ENCODE measurements at regions not wholly inside any gene's neighbourhood (a gene's known extent, or its start where the extent isn't known, plus 50 kb on each side); places are given as distances from the start of the nearest gene placed in this dataset.

GRCh38 chr17:79281803-79282202, 207.2 kb downstream of the ENGASE start:
- Histone ChIP-seq H3K4me3 (ENCODE audit: low read depth in 1 of 2, low read length in 2 of 2) (no peak overlapping the region), H3K36me3 (ENCODE audit: control insufficient read depth in 1 of 2, insufficient read depth in 2 of 2, low read length in 2 of 2) (no peaks in the 10 kb centered on the region), H3K9me3 (ENCODE audit: control insufficient read depth in 1 of 2, low read length in 2 of 2) (no peaks in the 10 kb centered on the region), H3K4me1 (ENCODE audit: control insufficient read depth in 1 of 2, insufficient read depth in 2 of 2, low read length in 2 of 2) (no peaks in the 10 kb centered on the region), H3K9ac (ENCODE audit: low read depth in 1 of 2, low read length in 2 of 2) (no peak overlapping the region), H3K27ac (ENCODE audit: low read depth, low read length) (no peak overlapping the region), H3K27me3 (ENCODE audit: control insufficient read depth in 1 of 2, insufficient read depth in 2 of 2, low read length in 2 of 2) (peaks cover 0 to 2% of the 10 kb centered on the region in 2 donors)

DNA sequence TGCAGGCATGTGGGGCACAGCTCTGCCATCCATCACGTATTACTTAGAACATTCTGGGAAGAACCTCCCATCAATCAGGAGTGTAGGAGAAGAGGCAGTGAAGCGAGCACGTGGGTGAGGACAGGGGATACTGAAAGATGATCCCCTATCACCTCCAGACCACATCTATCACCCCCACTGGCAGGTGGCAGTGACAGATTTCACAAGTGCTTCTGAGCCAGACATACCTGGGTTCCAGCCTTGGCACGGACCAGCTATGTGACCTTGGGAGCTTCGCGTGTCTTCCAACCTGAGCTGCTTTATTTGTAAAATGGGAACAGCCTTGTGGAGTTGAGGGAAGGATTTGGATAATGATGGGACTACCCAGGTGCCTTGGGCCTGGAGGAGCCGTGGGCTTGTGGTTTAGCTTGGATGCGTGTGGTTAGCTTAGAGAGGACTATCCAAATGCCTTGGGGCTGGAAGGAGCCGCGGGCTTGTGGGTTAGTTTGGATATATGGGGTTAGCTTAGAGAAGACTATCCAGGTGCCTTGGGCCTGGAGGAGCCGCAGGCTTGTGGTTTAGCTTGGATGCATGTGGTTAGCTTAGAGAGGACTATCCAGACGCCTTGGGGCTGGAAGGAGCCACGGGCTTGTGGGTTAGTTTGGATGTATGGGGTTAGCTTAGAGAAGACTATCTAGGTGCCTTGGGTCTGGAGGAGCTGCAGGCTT, 206.4 kb downstream of the ENGASE start:
- Histone ChIP-seq H3K27ac (ENCODE audit: low read depth, low read length) (no peak overlapping the region), H3K4me1 (ENCODE audit: control insufficient read depth in 1 of 2, insufficient read depth in 2 of 2, low read length in 2 of 2) (no peaks in the 10 kb centered on the region), H3K9me3 (ENCODE audit: control insufficient read depth in 1 of 2, low read length in 2 of 2) (no peaks in the 10 kb centered on the region), H3K4me3 (ENCODE audit: low read depth in 1 of 2, low read length in 2 of 2) (no peak overlapping the region), H3K9ac (ENCODE audit: low read depth in 1 of 2, low read length in 2 of 2) (no peak overlapping the region), H3K27me3 (ENCODE audit: control insufficient read depth in 1 of 2, insufficient read depth in 2 of 2, low read length in 2 of 2) (no peaks in the 10 kb centered on the region), H3K36me3 (ENCODE audit: control insufficient read depth in 1 of 2, insufficient read depth in 2 of 2, low read length in 2 of 2) (no peaks in the 10 kb centered on the region)

DNA sequence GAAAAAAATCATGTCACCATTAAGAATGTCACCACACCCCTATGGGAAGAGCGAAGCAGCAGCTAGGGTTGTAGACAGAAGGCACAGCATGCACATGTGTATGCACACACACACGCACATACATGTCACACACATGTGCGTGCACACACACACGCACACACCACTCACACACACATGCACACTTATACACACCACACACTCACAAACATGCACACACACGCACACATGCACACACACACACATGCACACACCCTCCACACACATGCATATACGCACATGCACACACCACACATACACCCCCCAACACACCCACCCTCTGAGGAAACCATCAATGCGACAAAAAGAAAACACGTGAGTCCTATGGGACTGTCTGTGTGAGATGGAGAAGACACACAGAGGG, 205.4 kb downstream of the ENGASE start:
- no peak overlapping the region for H3K9ac ChIP-seq (ENCODE audit: low read depth in 1 of 2, low read length in 2 of 2)
- no peak overlapping the region for H3K4me3 ChIP-seq (ENCODE audit: low read depth in 1 of 2, low read length in 2 of 2)
- no peaks in the 10 kb centered on the region for H3K9me3 ChIP-seq (ENCODE audit: control insufficient read depth in 1 of 2, low read length in 2 of 2)
- H3K4me1 ChIP-seq (ENCODE audit: control insufficient read depth in 1 of 2, insufficient read depth in 2 of 2, low read length in 2 of 2), result no peaks in the 10 kb centered on the region
- no peaks in the 10 kb centered on the region for H3K36me3 ChIP-seq (ENCODE audit: control insufficient read depth in 1 of 2, insufficient read depth in 2 of 2, low read length in 2 of 2)
- H3K27me3 ChIP-seq (ENCODE audit: control insufficient read depth in 1 of 2, insufficient read depth in 2 of 2, low read length in 2 of 2), result no peaks in the 10 kb centered on the region
- no peak overlapping the region for H3K27ac ChIP-seq (ENCODE audit: low read depth, low read length)

DNA sequence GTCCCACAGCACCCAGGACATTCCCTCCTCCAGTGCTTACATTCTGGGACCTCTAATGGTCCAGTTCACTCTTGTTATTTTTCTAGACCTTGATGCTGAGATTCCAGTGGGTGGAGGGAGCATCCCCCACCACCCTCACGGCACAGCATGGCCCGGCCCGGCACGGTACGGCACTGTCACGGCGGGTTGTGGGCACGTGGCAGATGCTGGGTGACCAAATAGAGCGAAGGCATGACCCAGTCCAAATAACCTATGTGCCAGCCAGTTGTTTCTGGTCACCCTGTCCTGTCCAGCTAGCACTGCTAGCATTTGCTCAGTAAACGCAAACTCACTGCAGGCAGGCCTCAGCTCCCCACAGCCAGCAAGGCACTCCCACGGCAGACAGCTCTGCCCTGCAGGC, 204.7 kb downstream of the ENGASE start:
- Histone ChIP-seq H3K9ac (ENCODE audit: low read depth in 1 of 2, low read length in 2 of 2) (no peak overlapping the region), H3K4me1 (ENCODE audit: control insufficient read depth in 1 of 2, insufficient read depth in 2 of 2, low read length in 2 of 2) (no peaks in the 10 kb centered on the region), H3K9me3 (ENCODE audit: control insufficient read depth in 1 of 2, low read length in 2 of 2) (no peaks in the 10 kb centered on the region), H3K27me3 (ENCODE audit: control insufficient read depth in 1 of 2, insufficient read depth in 2 of 2, low read length in 2 of 2) (no peaks in the 10 kb centered on the region), H3K36me3 (ENCODE audit: control insufficient read depth in 1 of 2, insufficient read depth in 2 of 2, low read length in 2 of 2) (no peaks in the 10 kb centered on the region), H3K27ac (ENCODE audit: low read depth, low read length) (no peak overlapping the region), H3K4me3 (ENCODE audit: low read depth in 1 of 2, low read length in 2 of 2) (no peak overlapping the region)

- Histone ChIP-seq H3K4me3 (ENCODE audit: low read depth in 1 of 2, low read length in 2 of 2) (no peak overlapping the region), H3K27me3 (ENCODE audit: control insufficient read depth in 1 of 2, insufficient read depth in 2 of 2, low read length in 2 of 2) (no peaks in the 10 kb centered on the region), H3K9me3 (ENCODE audit: control insufficient read depth in 1 of 2, low read length in 2 of 2) (no peaks in the 10 kb centered on the region), H3K9ac (ENCODE audit: low read depth in 1 of 2, low read length in 2 of 2) (no peak overlapping the region), H3K36me3 (ENCODE audit: control insufficient read depth in 1 of 2, insufficient read depth in 2 of 2, low read length in 2 of 2) (no peaks in the 10 kb centered on the region), H3K4me1 (ENCODE audit: control insufficient read depth in 1 of 2, insufficient read depth in 2 of 2, low read length in 2 of 2) (no peaks in the 10 kb centered on the region), H3K27ac (ENCODE audit: low read depth, low read length) (no peak overlapping the region)
Measured at GRCh38 chr17:79276821-79277220, 202.2 kb downstream of the ENGASE start.

GRCh38 chr17:79273660-79274059, 199.0 kb downstream of the ENGASE start:
- Histone ChIP-seq H3K9me3 (ENCODE audit: control insufficient read depth in 1 of 2, low read length in 2 of 2) (no peaks in the 10 kb centered on the region), H3K4me1 (ENCODE audit: control insufficient read depth in 1 of 2, insufficient read depth in 2 of 2, low read length in 2 of 2) (no peaks in the 10 kb centered on the region), H3K9ac (ENCODE audit: low read depth in 1 of 2, low read length in 2 of 2) (no peak overlapping the region), H3K36me3 (ENCODE audit: control insufficient read depth in 1 of 2, insufficient read depth in 2 of 2, low read length in 2 of 2) (no peaks in the 10 kb centered on the region), H3K27ac (ENCODE audit: low read depth, low read length) (no peak overlapping the region), H3K4me3 (ENCODE audit: low read depth in 1 of 2, low read length in 2 of 2) (no peak overlapping the region), H3K27me3 (ENCODE audit: control insufficient read depth in 1 of 2, insufficient read depth in 2 of 2, low read length in 2 of 2) (no peaks in the 10 kb centered on the region)

- Histone ChIP-seq H3K27ac (ENCODE audit: low read depth, low read length) (no peak overlapping the region), H3K4me1 (ENCODE audit: control insufficient read depth in 1 of 2, insufficient read depth in 2 of 2, low read length in 2 of 2) (no peaks in the 10 kb centered on the region), H3K9me3 (ENCODE audit: control insufficient read depth in 1 of 2, low read length in 2 of 2) (no peaks in the 10 kb centered on the region), H3K9ac (ENCODE audit: low read depth in 1 of 2, low read length in 2 of 2) (no peak overlapping the region), H3K36me3 (ENCODE audit: control insufficient read depth in 1 of 2, insufficient read depth in 2 of 2, low read length in 2 of 2) (no peaks in the 10 kb centered on the region), H3K27me3 (ENCODE audit: control insufficient read depth in 1 of 2, insufficient read depth in 2 of 2, low read length in 2 of 2) (no peaks in the 10 kb centered on the region), H3K4me3 (ENCODE audit: low read depth in 1 of 2, low read length in 2 of 2) (no peak overlapping the region)
Measured at GRCh38 chr17:79272666-79273219, 198.1 kb downstream of the ENGASE start.

DNA sequence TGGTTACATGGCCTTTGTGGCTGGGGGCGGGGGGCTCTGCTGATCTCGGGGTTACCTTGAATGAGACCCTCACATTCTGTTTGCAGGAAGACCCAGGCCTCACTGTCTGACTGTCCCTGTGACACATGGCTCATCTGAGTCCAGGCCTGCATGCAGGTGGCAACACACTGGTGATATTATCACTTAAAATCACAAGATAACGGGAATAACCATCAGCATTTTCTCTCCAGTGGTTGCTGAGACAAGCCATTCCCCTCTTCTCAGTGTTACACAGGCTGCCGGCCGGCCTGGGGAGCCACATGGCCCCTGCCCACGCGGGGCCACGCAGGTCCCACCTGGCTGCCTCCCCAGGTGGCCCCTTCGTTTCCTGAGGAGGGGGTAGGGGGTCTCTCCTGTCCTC, 197.6 kb downstream of the ENGASE start:
- Histone ChIP-seq H3K27me3 (ENCODE audit: control insufficient read depth in 1 of 2, insufficient read depth in 2 of 2, low read length in 2 of 2) (no peaks in the 10 kb centered on the region), H3K9ac (ENCODE audit: low read depth in 1 of 2, low read length in 2 of 2) (no peak overlapping the region), H3K27ac (ENCODE audit: low read depth, low read length) (no peak overlapping the region), H3K36me3 (ENCODE audit: control insufficient read depth in 1 of 2, insufficient read depth in 2 of 2, low read length in 2 of 2) (no peaks in the 10 kb centered on the region), H3K4me1 (ENCODE audit: control insufficient read depth in 1 of 2, insufficient read depth in 2 of 2, low read length in 2 of 2) (no peaks in the 10 kb centered on the region), H3K9me3 (ENCODE audit: control insufficient read depth in 1 of 2, low read length in 2 of 2) (no peaks in the 10 kb centered on the region), H3K4me3 (ENCODE audit: low read depth in 1 of 2, low read length in 2 of 2) (no peak overlapping the region)

GRCh38 chr17:79269620-79270019, 195.0 kb downstream of the ENGASE start:
- Histone ChIP-seq H3K36me3 (ENCODE audit: control insufficient read depth in 1 of 2, insufficient read depth in 2 of 2, low read length in 2 of 2) (no peaks in the 10 kb centered on the region), H3K9ac (ENCODE audit: low read depth in 1 of 2, low read length in 2 of 2) (no peak overlapping the region), H3K4me3 (ENCODE audit: low read depth in 1 of 2, low read length in 2 of 2) (no peak overlapping the region), H3K4me1 (ENCODE audit: control insufficient read depth in 1 of 2, insufficient read depth in 2 of 2, low read length in 2 of 2) (no peaks in the 10 kb centered on the region), H3K9me3 (ENCODE audit: control insufficient read depth in 1 of 2, low read length in 2 of 2) (no peaks in the 10 kb centered on the region), H3K27me3 (ENCODE audit: control insufficient read depth in 1 of 2, insufficient read depth in 2 of 2, low read length in 2 of 2) (peaks cover 0 to 7% of the 10 kb centered on the region in 2 donors), H3K27ac (ENCODE audit: low read depth, low read length) (no peak overlapping the region)

DNA sequence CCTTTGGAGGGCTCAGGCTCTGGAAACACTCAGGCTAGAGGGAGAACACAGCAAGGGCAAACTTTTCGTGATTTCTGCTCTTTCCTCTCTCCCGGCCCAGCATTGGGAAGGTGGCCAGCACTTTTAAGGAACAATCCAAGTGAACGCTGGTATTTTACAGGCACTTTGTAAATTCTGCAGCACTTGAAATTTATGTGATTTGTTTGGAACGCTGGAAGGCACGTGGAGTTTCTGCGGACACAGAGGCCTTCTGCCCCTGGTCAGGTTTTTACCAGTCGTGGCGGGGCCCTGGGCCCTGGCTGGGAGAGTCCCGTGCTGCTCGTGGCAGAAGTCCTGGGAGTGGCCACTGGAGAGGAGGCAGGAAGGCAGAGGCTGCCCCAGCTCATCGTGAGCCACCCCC, 188.6 kb downstream of the ENGASE start:
- Histone ChIP-seq H3K9ac (ENCODE audit: low read depth in 1 of 2, low read length in 2 of 2) (no peak overlapping the region), H3K27ac (ENCODE audit: low read depth, low read length) (no peak overlapping the region), H3K27me3 (ENCODE audit: control insufficient read depth in 1 of 2, insufficient read depth in 2 of 2, low read length in 2 of 2) (peaks cover 3 to 8% of the 10 kb centered on the region in 2 donors), H3K4me3 (ENCODE audit: low read depth in 1 of 2, low read length in 2 of 2) (no peak overlapping the region), H3K36me3 (ENCODE audit: control insufficient read depth in 1 of 2, insufficient read depth in 2 of 2, low read length in 2 of 2) (no peaks in the 10 kb centered on the region), H3K9me3 (ENCODE audit: control insufficient read depth in 1 of 2, low read length in 2 of 2) (no peaks in the 10 kb centered on the region), H3K4me1 (ENCODE audit: control insufficient read depth in 1 of 2, insufficient read depth in 2 of 2, low read length in 2 of 2) (no peaks in the 10 kb centered on the region)

All from duodenal mucosa (tissue), 2 donors.